ENCODE measurements at regions not wholly inside any gene's neighbourhood (a gene's known extent, or its start where the extent isn't known, plus 50 kb on each side); places are given as distances from the start of the nearest gene placed in this dataset.

GRCh38 chr15:70514251-70514650, 249.1 kb downstream of the UACA start:
- TF ChIP-seq, protein P1, sequence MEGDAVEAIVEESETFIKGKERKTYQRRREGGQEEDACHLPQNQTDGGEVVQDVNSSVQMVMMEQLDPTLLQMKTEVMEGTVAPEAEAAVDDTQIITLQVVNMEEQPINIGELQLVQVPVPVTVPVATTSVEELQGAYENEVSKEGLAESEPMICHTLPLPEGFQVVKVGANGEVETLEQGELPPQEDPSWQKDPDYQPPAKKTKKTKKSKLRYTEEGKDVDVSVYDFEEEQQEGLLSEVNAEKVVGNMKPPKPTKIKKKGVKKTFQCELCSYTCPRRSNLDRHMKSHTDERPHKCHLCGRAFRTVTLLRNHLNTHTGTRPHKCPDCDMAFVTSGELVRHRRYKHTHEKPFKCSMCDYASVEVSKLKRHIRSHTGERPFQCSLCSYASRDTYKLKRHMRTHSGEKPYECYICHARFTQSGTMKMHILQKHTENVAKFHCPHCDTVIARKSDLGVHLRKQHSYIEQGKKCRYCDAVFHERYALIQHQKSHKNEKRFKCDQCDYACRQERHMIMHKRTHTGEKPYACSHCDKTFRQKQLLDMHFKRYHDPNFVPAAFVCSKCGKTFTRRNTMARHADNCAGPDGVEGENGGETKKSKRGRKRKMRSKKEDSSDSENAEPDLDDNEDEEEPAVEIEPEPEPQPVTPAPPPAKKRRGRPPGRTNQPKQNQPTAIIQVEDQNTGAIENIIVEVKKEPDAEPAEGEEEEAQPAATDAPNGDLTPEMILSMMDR (IDR thresholded peaks at IDR 0.05) = no peak
- TF ChIP-seq POLR2AphosphoS5 (IDR thresholded peaks at IDR 0.05) (no peak), POLR2A (IDR thresholded peaks at IDR 0.05) (no peak)

Measured in prostate gland (tissue), 2 donors.